HepG2 (cell line): ENCODE measurements at regions not wholly inside any gene's neighbourhood (a gene's known extent, or its start where the extent isn't known, plus 50 kb on each side); places are given as distances from the start of the nearest gene placed in this dataset.
"Not testable (repeated sequence)": the region's sequence is repeated elsewhere in the genome, so short reads cannot be mapped to it uniquely, and the experiment has no call there.

Experiments used
- ATAC-seq: fragments of 200-7000 bp; cut with Tn5 transposase; 3 replicates; pipeline ENCODE4 v1.9.1; 2020; ENCODE audit warnings: mild to moderate bottlenecking, moderate library complexity
- BruUV-seq: library from RNA; stranded (reverse); fragments of 400-500 nt; replicated peaks from 2 replicates; lab custom pipeline; 2021; lab: Mats Ljungman, UMichigan
- CTCF ChIA-PET: fragments of 300-600 bp; formaldehyde crosslinking; extraction: SDS; loops from one replicate; lab custom pipeline; 2021; ENCODE audit warnings: low total read pairs, inconsistent platforms, low intra/inter-chr PET ratio; lab: Yijun Ruan, JAX
- POLR2A ChIA-PET: fragments of 350-600 bp; sonication (Branson Sonifier 250); formaldehyde crosslinking; loops from one replicate; lab custom pipeline; 2020; ENCODE audit warnings: antibody characterized with exemption, inconsistent platforms; lab: Yijun Ruan, JAX
- DNase-seq: peaks from one replicate; pipeline ENCODE4 v3.0.0-alpha.2; 2015; ENCODE audit warnings: low spot score
- FAIRE-seq: peaks from 3 replicates; lab custom pipeline; 2011; peaks lifted over from hg19 to GRCh38; lab: Jason Lieb, UNC
- H2AFZ ChIP-seq: one replicate; pipeline ENCODE4 v1.6.1; 2011; ENCODE audit warnings: low read length, inconsistent platforms
- H3K27ac ChIP-seq: fragments of 300-600 bp; 3 replicates; pipeline ENCODE4 v1.8.0; 2011; ENCODE audit warnings: mixed run types, mild to moderate bottlenecking, mixed read lengths, low read length, inconsistent platforms; ENCODE audit not compliant: insufficient read depth; ENCODE audit errors: extremely low read length
- H3K27me3 ChIP-seq, 2 experiments: fragments of 200-600 bp in 1 of 2; 2 replicates in 1 of 2; 3 replicates in 1 of 2; pipeline versions ENCODE4 v1.6.0 to v1.8.0; 2011; ENCODE audit warnings: low read length in 2 of 2, mild to moderate bottlenecking in 2 of 2, moderate library complexity in 2 of 2, inconsistent platforms in 1 of 2; ENCODE audit not compliant: insufficient read depth in 2 of 2, control insufficient read depth in 1 of 2
- H3K36me3 ChIP-seq, 2 experiments: fragments of 200-600 bp in 1 of 2; replicated peaks in 1 of 2; 2 replicates in 1 of 2; 3 replicates in 1 of 2; pipeline versions ENCODE4 v1.5.1 to v1.8.0; 2011; ENCODE audit warnings: low read length in 2 of 2, inconsistent platforms in 1 of 2; ENCODE audit not compliant: insufficient read depth in 2 of 2, control insufficient read depth in 1 of 2
- H3K4me1 ChIP-seq: 2 replicates; pipeline ENCODE4 v1.5.1; 2012; ENCODE audit warnings: low read length, inconsistent platforms; ENCODE audit not compliant: insufficient read depth
- H3K4me2 ChIP-seq: 2 replicates; pipeline ENCODE4 v1.6.0; 2011; ENCODE audit warnings: low read depth, low read length, inconsistent platforms
- H3K4me3 ChIP-seq, 3 experiments: fragments of 200-600 bp in 1 of 3; sonication (generic), shearing (Covaris generic) in 1 of 3; replicated peaks in 1 of 3; 2 replicates each; pipeline ENCODE4 v1.5.1; 2011 to 2016; ENCODE audit warnings: low read length in 3 of 3, inconsistent platforms in 2 of 3, low read depth in 2 of 3, mild to moderate bottlenecking in 2 of 3, control low read depth in 1 of 3, mixed read lengths in 1 of 3; ENCODE audit not compliant: insufficient read depth in 1 of 3
- H3K79me2 ChIP-seq: one replicate; pipeline ENCODE4 v1.6.1; 2011; ENCODE audit warnings: low read length, inconsistent platforms; ENCODE audit not compliant: insufficient read depth
- H3K9ac ChIP-seq: 2 replicates; pipeline ENCODE4 v1.6.0; 2011; ENCODE audit warnings: mild to moderate bottlenecking, low read depth, low read length, inconsistent platforms; ENCODE audit not compliant: insufficient read depth
- H3K9me3 ChIP-seq: 2 replicates; pipeline ENCODE4 v1.5.1; 2012; ENCODE audit warnings: mild to moderate bottlenecking, low read length
- H4K20me1 ChIP-seq: 2 replicates; pipeline ENCODE4 v1.6.0; 2011; ENCODE audit warnings: inconsistent platforms, mild to moderate bottlenecking, low read length, moderate library complexity; ENCODE audit not compliant: insufficient read depth
- MTF1 ChIP-seq: sonication (generic); formaldehyde crosslinking; IDR thresholded peaks from 2 replicates; pipeline ENCODE4 v1.5.0; 2020; ENCODE audit warnings: missing genetic modification reagents
- ONECUT2 ChIP-seq: sonication (generic); formaldehyde crosslinking; IDR thresholded peaks from 2 replicates; pipeline ENCODE4 v1.4.0; 2020; ENCODE audit warnings: missing genetic modification reagents
- SAFB2 ChIP-seq: sonication (generic); formaldehyde crosslinking; IDR thresholded peaks from 2 replicates; pipeline ENCODE4 v1.5.1; 2020; ENCODE audit warnings: missing genetic modification reagents, low read depth, mild to moderate bottlenecking, borderline replicate concordance
- SP1 ChIP-seq, 2 experiments: fragments of 450-650 bp in 1 of 2; sonication (generic) in 1 of 2; formaldehyde crosslinking in 1 of 2; IDR thresholded peaks; 2 replicates each; pipeline versions ENCODE4 v1.4.0 to v1.6.1; 2016 to 2020; ENCODE audit warnings: missing genetic modification reagents in 1 of 2
- SP2 ChIP-seq: sonication (generic); formaldehyde crosslinking; IDR thresholded peaks from 2 replicates; pipeline ENCODE4 v1.5.1; 2020; ENCODE audit warnings: mild to moderate bottlenecking, missing genetic modification reagents
- ZNF33B ChIP-seq: sonication (generic); formaldehyde crosslinking; IDR thresholded peaks from 2 replicates; pipeline ENCODE4 v1.5.1; 2020; ENCODE audit warnings: mild to moderate bottlenecking, missing genetic modification reagents
- WGBS: methylation state at CpG from one replicate; pipeline ENCODE4 v1.1.6; 2017; ENCODE audit warnings: low lambda C conversion rate; 5-methylcytosine and 5-hydroxymethylcytosine counted together
- in situ Hi-C: cut with HindIII; loops from 2 replicates; pipeline ENCODE4 v1.10.0; 2017; ENCODE audit warnings: low pct_unique_long_range_greater_than_20kb; ENCODE audit not compliant: extremely low pct_ligation_motif_present
- intact Hi-C: fragments of 100-400 bp; cut with micrococcal nuclease; formaldehyde crosslinking; loops from one replicate; pipeline ENCODE4 v1.10.0; 2022; ENCODE audit not compliant: unreplicated experiment
- TF ChIP-seq, protein P1 (sequence below): sonication (generic); formaldehyde crosslinking; IDR thresholded peaks from 2 replicates; pipeline ENCODE4 v1.5.1; 2020; ENCODE audit warnings: mild to moderate bottlenecking, missing genetic modification reagents, moderate library complexity
- TF ChIP-seq, protein P2 (sequence below): IDR thresholded peaks from 2 replicates; pipeline ENCODE4 v1.4.0; 2020; ENCODE audit warnings: mild to moderate bottlenecking, missing genetic modification reagents

DNA sequence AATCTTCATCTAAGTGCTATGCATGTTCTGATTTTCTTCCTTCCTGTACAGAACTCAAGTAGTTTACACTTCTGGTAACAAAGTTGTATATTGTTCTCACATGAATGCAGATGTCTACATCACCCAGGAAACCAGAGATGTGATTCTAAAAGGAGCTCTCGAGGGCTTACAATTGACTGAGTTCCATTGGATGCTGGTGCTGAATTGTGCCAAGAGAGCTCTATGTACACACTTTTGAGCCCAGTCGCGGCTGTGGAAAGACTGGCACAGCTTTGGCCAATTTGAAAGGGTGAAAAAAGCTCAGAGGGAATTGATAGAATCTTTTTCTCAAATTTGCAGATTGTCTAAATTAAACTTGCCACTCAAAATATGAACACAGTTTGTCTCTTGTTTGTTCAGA lies 340.7 kb downstream of the LMBRD1 start (continued):
- no peak for TF ChIP-seq SP2
- TF ChIP-seq ZNF33B, result no peak
- TF ChIP-seq, protein P1, sequence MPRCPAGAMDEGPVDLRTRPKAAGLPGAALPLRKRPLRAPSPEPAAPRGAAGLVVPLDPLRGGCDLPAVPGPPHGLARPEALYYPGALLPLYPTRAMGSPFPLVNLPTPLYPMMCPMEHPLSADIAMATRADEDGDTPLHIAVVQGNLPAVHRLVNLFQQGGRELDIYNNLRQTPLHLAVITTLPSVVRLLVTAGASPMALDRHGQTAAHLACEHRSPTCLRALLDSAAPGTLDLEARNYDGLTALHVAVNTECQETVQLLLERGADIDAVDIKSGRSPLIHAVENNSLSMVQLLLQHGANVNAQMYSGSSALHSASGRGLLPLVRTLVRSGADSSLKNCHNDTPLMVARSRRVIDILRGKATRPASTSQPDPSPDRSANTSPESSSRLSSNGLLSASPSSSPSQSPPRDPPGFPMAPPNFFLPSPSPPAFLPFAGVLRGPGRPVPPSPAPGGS, result no peak
- TF ChIP-seq, protein P2, sequence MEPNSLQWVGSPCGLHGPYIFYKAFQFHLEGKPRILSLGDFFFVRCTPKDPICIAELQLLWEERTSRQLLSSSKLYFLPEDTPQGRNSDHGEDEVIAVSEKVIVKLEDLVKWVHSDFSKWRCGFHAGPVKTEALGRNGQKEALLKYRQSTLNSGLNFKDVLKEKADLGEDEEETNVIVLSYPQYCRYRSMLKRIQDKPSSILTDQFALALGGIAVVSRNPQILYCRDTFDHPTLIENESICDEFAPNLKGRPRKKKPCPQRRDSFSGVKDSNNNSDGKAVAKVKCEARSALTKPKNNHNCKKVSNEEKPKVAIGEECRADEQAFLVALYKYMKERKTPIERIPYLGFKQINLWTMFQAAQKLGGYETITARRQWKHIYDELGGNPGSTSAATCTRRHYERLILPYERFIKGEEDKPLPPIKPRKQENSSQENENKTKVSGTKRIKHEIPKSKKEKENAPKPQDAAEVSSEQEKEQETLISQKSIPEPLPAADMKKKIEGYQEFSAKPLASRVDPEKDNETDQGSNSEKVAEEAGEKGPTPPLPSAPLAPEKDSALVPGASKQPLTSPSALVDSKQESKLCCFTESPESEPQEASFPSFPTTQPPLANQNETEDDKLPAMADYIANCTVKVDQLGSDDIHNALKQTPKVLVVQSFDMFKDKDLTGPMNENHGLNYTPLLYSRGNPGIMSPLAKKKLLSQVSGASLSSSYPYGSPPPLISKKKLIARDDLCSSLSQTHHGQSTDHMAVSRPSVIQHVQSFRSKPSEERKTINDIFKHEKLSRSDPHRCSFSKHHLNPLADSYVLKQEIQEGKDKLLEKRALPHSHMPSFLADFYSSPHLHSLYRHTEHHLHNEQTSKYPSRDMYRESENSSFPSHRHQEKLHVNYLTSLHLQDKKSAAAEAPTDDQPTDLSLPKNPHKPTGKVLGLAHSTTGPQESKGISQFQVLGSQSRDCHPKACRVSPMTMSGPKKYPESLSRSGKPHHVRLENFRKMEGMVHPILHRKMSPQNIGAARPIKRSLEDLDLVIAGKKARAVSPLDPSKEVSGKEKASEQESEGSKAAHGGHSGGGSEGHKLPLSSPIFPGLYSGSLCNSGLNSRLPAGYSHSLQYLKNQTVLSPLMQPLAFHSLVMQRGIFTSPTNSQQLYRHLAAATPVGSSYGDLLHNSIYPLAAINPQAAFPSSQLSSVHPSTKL (CRISPR knock-in tag), result no peak
- no peak for TF ChIP-seq SAFB2
- TF ChIP-seq ONECUT2 (CRISPR knock-in tag), result no peak
- TF ChIP-seq MTF1 (CRISPR knock-in tag), result no peak
- no peak for TF ChIP-seq SP1 (IDR thresholded peaks at IDR 0.05)
- TF ChIP-seq SP1 (CRISPR knock-in tag; IDR thresholded peaks at IDR 0.05), result no peak
- TF ChIP-seq, all 625 proteins: peak for 0

DNA sequence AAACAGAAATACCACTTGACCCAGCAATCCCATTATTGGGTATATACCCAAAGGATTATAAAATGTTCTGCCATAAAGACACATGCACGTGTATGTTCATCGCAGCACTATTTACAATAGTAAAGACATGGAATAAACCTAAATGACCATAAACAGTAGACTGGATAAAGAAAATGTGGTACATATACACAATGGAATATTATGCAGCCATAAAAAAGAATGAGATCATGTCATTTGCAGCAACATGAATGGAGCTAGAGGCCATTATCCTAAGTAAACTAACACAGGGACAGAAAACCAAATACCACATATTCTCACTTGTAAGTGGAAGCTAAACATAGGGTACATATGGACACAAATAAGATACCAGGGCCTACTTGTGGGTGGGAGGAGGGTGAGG lies 342.2 kb downstream of the LMBRD1 start:
- H3K36me3 ChIP-seq, CTCF ChIA-PET, H3K4me3 ChIP-seq, BruUV-seq, H3K9ac ChIP-seq, H4K20me1 ChIP-seq, DNase-seq, H3K27me3 ChIP-seq, ATAC-seq, FAIRE-seq, H2AFZ ChIP-seq, H3K4me2 ChIP-seq, H3K27ac ChIP-seq, POLR2A ChIA-PET, H3K9me3 ChIP-seq, H3K79me2 ChIP-seq, H3K4me1 ChIP-seq, in situ Hi-C loops, intact Hi-C loops: not testable (repeated sequence)
- WGBS, result 2% methylated on average over 2 of the region's 2 CpGs

DNA sequence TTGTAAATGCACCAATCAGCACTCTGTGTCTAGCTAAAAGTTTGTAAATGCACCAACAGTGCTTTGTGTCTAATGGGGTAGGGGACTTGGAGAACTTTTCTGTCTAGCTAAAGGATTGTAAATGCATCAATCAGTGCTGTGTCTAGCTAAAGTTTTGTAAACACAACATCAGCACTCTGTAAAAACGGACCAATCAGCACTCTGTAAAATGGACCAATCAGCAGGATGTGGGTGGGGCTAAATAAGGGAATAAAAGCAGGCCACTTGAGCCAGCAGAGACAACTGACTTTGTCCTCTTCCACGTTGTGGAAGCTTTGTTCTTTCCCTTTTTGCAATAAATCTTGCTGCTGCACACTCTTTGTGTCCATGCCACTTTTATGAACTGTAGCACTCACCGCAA lies 346.3 kb downstream of the LMBRD1 start:
- H3K9ac ChIP-seq, H3K4me2 ChIP-seq, DNase-seq, POLR2A ChIA-PET, intact Hi-C loops, H3K4me3 ChIP-seq, CTCF ChIA-PET, H3K27me3 ChIP-seq, H3K36me3 ChIP-seq, H3K27ac ChIP-seq, H3K4me1 ChIP-seq, H2AFZ ChIP-seq, H4K20me1 ChIP-seq, in situ Hi-C loops, H3K9me3 ChIP-seq, FAIRE-seq, ATAC-seq, BruUV-seq, H3K79me2 ChIP-seq: not testable (repeated sequence)
- 23% methylated on average over 3 of the region's 3 CpGs for whole genome bisulfite sequencing
